ENCODE measurements at regions not wholly inside any gene's neighbourhood (a gene's known extent, or its start where the extent isn't known, plus 50 kb on each side); places are given as distances from the start of the nearest gene placed in this dataset.

DNA sequence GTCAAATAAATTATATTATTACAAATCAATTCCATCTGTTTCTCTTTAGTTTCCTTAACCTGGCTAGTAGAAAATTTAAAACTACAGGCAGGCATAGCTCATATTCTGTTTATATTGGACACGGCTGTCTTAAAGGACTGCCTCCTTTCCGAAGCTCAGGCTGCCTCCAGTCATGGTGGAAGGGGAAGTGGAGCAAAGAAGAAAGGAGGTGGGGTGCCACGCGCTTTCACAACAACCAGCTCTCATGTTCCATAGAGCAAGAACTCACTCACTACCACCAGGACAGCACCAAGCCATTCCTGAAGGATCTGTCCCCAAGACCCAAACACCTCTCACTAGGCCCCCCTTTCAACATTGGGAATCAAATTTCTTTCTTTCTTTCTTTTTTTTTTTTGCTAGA is 149.3 kb upstream of the KCNJ18 start:
- Mint-ChIP-seq H3K36me3 (ENCODE audit: insufficient read depth, unreplicated experiment) (peaks cover 6% of the 10 kb centered on the region), H3K27ac (ENCODE audit: unreplicated experiment) (no peak overlapping the region), H3K4me1 (ENCODE audit: low read depth, unreplicated experiment) (peaks cover 5% of the 10 kb centered on the region), H3K4me3 (ENCODE audit: unreplicated experiment) (no peak overlapping the region), H3K27me3 (ENCODE audit: insufficient read depth, unreplicated experiment) (no peaks in the 10 kb centered on the region), H3K9me3 (ENCODE audit: unreplicated experiment) (peaks cover 12% of the 10 kb centered on the region)
- Histone ChIP-seq H3K4me1 (no peaks in the 10 kb centered on the region), H3K27me3 (replicated peaks; ENCODE audit: control insufficient read depth, insufficient read depth, low read length) (no peaks in the 10 kb centered on the region), H3K36me3 (ENCODE audit: control insufficient read depth, insufficient read depth, low read length) (no peaks in the 10 kb centered on the region; the same call in 1 of the 2 replicates), H3K4me3 (ENCODE audit: low read depth, low read length) (no peak overlapping the region), H3K9me3 (peaks cover 3% of the 10 kb centered on the region; the same call in 1 of the 2 replicates)
- intact Hi-C loops (cut with micrococcal nuclease; ENCODE audit: unreplicated experiment) = no loop called here
- TF ChIP-seq, protein P1, sequence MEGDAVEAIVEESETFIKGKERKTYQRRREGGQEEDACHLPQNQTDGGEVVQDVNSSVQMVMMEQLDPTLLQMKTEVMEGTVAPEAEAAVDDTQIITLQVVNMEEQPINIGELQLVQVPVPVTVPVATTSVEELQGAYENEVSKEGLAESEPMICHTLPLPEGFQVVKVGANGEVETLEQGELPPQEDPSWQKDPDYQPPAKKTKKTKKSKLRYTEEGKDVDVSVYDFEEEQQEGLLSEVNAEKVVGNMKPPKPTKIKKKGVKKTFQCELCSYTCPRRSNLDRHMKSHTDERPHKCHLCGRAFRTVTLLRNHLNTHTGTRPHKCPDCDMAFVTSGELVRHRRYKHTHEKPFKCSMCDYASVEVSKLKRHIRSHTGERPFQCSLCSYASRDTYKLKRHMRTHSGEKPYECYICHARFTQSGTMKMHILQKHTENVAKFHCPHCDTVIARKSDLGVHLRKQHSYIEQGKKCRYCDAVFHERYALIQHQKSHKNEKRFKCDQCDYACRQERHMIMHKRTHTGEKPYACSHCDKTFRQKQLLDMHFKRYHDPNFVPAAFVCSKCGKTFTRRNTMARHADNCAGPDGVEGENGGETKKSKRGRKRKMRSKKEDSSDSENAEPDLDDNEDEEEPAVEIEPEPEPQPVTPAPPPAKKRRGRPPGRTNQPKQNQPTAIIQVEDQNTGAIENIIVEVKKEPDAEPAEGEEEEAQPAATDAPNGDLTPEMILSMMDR (IDR thresholded peaks at IDR 0.05; ENCODE audit: insufficient read depth in 1 of 2, low read depth in 1 of 2, low read length in 1 of 2, severe bottlenecking in 1 of 2, unreplicated experiment in 1 of 2) = no peak
- BruUV-seq (replicated peaks) = no TSS peak
- ChIA-PET CTCF (no interaction called here), POLR2A (no interaction called here)
- no peak for DNase-seq

- Histone ChIP-seq H3K4me1 (no peaks in the 10 kb centered on the region), H3K9me3 (no peaks in the 10 kb centered on the region), H3K36me3 (ENCODE audit: control insufficient read depth, insufficient read depth, low read length) (no peaks in the 10 kb centered on the region; the same call in 1 of the 2 replicates), H3K4me3 (ENCODE audit: low read depth, low read length) (no peak overlapping the region), H3K27me3 (replicated peaks; ENCODE audit: control insufficient read depth, insufficient read depth, low read length) (no peaks in the 10 kb centered on the region)
- peaks cover 10% of the 10 kb centered on the region for H3K36me3 Mint-ChIP-seq (ENCODE audit: insufficient read depth, unreplicated experiment)
- ChIA-PET POLR2A (no interaction called here), CTCF (interaction anchor here (0.7 kb wide), 1 partner anchor 173 kb away, joined by 3 read pairs; no protein-coding TSS in a partner anchor)
- intact Hi-C loops (cut with micrococcal nuclease; ENCODE audit: unreplicated experiment) = no loop called here
- DNase-seq = no peak
- H3K9me3 Mint-ChIP-seq (ENCODE audit: unreplicated experiment) = no peaks in the 10 kb centered on the region
- H3K27ac Mint-ChIP-seq (ENCODE audit: unreplicated experiment) = no peak overlapping the region
- H3K4me3 Mint-ChIP-seq (ENCODE audit: unreplicated experiment) = no peak overlapping the region
- H3K27me3 Mint-ChIP-seq (ENCODE audit: insufficient read depth, unreplicated experiment) = peaks cover 8% of the 10 kb centered on the region
- peaks cover 7% of the 10 kb centered on the region for H3K4me1 Mint-ChIP-seq (ENCODE audit: low read depth, unreplicated experiment)
- no TSS peak for BruUV-seq (replicated peaks)
- TF ChIP-seq, protein P1 (IDR thresholded peaks at IDR 0.05; ENCODE audit: insufficient read depth in 1 of 2, low read depth in 1 of 2, low read length in 1 of 2, severe bottlenecking in 1 of 2, unreplicated experiment in 1 of 2) = no peak
Observed at GRCh38 chr17:21545064-21545463, 147.3 kb upstream of the KCNJ18 start.

DNA sequence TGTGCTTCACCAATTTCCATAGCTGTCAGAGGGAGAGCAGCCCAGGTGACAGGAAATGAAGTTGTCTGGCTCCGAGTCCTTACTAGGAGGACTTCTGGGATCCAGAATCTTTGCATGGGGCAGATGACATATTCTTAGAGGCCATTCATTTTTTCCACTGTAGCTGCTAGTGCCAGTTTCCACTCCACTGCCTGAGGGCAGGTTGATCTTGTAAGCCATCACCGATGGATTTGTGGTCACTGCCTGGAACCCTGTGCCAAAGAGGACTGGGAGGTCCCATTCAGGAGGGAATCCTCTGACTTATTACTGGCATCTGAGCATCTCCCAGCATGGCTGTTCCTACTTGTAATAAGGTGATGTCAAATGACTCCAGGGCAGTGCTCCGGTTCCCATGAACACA is 144.1 kb upstream of the KCNJ18 start:
- Histone ChIP-seq H3K4me3 (ENCODE audit: low read depth, low read length) (no peak overlapping the region), H3K4me1 (0 out of 2 replicates have a peak, but pooled peaks cover 6% of the 10 kb centered on the region), H3K27me3 (replicated peaks; ENCODE audit: control insufficient read depth, insufficient read depth, low read length) (no peaks in the 10 kb centered on the region), H3K9me3 (no peaks in the 10 kb centered on the region), H3K36me3 (ENCODE audit: control insufficient read depth, insufficient read depth, low read length) (no peaks in the 10 kb centered on the region; the same call in 1 of the 2 replicates)
- TF ChIP-seq, protein P1 (IDR thresholded peaks at IDR 0.05; ENCODE audit: insufficient read depth in 1 of 2, low read depth in 1 of 2, low read length in 1 of 2, severe bottlenecking in 1 of 2, unreplicated experiment in 1 of 2) = no peak
- CTCF ChIA-PET = no interaction called here
- Mint-ChIP-seq H3K9me3 (ENCODE audit: unreplicated experiment) (no peaks in the 10 kb centered on the region), H3K27me3 (ENCODE audit: insufficient read depth, unreplicated experiment) (peaks cover 18% of the 10 kb centered on the region), H3K4me1 (ENCODE audit: low read depth, unreplicated experiment) (peaks cover 7% of the 10 kb centered on the region), H3K36me3 (ENCODE audit: insufficient read depth, unreplicated experiment) (peaks cover 10% of the 10 kb centered on the region), H3K27ac (ENCODE audit: unreplicated experiment) (no peak overlapping the region), H3K4me3 (ENCODE audit: unreplicated experiment) (no peak overlapping the region)
- POLR2A ChIA-PET = no interaction called here
- DNase-seq = no peak
- no TSS peak for BruUV-seq (replicated peaks)
- intact Hi-C loops (cut with micrococcal nuclease; ENCODE audit: unreplicated experiment) = no loop called here

Data from Caco-2 (cell line).